ENCODE measurements at regions not wholly inside any gene's neighbourhood (a gene's known extent, or its start where the extent isn't known, plus 50 kb on each side); places are given as distances from the start of the nearest gene placed in this dataset.

DNA sequence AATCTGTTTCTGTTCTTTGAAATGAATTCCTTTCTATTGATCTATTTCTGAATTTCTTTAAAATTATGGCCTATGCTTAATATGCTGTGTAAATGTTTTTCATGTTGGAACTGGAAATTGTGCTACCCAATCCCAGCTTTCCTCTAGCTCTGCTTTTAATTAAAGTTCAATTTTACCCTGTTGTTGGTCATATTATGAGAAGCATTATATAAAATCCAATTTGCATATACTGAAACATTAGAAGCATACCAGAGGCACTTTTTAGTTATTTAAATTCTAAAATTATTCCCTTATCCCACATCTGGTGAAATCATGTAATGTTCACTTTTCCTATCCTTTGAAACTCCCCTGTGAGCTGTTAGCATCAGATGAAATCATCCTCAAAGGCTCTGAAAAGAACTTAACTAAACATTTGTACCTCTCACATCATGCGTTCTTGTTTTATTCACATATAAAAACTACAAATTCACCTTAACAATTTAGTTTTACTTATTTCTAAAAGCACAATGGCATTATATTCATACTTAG, 160.6 kb upstream of the COL21A1 start:
- no peak for DNase-seq

DNA sequence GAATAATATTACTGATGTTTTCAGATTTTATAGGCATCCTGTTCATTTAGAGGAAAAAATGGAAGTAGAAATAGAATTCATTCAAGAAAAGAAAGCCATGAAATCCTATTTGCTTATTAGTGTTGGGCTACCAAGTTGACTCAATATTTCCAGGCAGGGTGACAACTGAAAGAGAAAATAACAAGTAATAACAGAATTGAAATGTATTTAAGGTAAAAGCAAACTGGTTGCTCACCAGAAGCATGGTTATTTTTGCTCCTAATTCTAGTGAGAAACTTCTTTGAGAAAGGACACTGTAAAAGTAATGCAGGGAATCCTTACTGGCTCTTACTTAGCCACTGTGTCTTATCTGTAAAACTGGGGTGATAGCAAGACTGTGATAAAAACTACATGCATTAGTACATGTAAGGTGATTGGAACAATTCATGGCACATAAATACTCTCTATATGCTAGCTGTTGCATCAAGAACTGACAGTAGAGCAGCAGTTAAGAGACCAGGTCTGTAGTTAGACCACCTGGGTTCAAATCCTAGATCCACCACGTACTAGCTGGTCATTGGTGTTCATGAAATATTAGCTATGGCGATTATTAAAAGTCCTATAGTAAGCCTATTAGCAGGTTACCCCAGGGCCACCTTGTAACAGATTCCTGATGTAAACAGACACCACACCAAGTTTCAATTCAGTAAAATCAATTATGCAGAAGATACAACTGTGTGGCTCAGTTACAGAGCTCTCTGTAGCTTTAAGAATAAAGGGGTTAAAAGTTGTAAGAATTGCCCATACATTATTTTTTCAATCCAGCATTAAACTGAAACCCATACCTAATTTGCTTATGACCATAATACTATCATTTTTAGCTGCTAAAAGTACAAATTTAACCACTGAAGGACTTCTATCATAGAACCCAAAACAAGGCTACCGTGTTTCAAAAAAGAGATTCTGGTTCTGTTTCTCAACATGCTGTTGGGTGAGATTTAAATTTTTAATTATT, 159.2 kb upstream of the COL21A1 start:
- no peak for DNase-seq

DNA sequence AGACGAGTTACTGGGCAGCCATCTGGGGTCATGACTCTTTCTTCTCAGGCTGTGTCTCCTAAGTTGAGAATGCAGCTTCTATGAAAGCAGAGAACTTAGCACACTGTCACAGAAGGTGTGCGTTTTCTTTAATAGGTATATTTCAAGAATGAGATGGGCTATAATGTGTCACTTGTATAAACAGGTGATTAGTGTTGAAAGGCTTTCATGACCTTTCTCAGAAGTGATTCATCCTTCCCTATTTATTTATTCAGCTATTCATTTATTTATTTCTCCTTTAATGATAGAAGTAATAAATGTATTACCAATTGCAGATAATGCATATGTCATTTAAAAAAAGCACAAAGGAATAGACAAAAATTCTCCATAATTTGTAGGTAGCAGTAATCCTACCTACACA, 157.2 kb upstream of the COL21A1 start:
- no peak for DNase-seq

DNA sequence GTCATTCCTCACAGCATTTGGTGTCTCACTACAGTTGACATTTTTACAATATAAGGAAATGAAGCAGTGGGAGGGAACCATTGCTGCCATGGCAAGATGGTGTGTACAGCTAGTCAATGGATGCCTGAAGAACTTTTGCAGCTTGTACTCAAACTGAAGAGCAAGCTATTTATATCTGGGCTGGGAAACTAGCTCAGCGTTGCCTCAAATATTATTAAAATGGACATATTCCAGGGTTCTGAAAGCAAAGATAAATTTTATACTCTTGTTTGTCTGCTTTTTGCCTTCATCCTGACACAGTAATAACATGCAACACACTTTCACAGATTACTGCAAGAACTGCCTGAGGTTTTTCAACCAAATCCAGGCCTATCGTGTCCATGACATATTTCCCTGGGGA, 156.4 kb upstream of the COL21A1 start:
- DNase-seq: no peak

DNA sequence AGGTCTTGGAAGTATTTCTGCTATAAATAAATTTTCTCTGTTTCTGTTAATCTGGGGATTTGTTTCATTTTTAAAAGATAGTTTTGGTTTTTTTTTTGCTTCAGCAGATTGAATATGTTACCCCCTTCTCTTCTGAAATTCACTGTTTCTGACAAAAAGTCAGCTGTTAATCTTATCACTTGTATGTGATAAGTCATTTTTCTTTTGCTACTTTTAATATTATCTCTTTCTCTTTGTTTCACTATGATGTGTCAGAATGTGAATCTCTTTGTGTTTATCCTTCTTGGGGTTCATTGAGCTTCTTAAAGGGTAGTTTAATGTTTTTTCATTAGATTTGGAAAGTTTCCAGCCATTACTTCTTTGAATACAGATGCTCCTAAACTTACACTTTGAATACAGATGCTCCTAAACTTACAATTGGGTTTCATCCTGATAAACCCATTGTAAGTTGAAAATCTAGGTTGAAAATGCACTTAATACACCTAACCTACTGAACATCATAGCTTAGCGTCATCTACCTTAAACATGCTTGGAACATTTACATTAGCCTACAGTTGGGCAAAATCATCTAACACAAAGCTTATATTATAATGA, 154.2 kb upstream of the COL21A1 start:
- DNase-seq: no peak

DNA sequence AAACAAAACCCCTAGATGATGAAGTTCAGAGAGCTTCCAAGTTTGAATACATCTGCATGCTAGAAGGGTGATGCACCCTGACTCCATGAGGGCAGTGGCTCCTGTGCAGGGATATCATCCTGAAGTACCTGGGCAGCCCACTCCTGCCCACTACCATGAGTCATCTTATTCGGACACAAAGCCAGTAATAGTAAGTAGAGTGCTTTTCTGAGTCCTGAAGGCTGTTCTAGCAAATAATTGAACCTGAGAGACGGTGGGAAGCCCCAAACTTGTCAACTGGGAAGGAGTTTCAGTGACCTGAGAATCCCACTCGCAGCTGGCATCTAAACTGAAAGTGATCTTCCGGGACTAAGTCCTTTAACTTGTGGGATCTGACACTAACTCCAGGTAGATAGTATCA, 152.9 kb upstream of the COL21A1 start:
- DNase-seq: no peak

DNA sequence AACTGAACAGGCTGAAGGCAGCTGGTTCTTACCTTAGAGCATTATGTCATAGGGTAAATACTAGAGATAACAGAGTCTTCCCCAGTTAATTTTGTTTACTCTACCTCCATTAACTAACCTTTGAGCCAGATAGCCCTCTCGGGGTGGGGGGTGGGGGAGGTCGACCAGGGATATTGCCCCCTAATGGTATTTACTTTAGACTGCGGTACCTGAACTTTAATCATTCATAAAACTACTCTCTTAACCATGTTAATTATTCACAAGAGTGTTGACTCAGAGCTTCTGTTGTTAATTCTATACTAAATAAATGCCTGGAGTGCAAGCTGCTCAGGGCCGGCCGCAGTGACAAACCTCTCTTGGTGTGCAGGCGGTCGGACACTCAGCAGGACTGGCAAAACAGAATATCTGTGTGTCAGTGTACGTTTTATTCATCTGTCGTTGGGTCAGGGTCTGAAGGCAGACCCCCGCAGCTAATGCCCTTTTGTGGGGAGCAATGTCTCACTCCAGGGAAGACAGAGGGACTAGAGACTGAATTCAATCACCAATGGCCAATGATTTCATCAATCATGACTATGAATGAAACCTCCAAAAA, 152.4 kb upstream of the COL21A1 start:
- no peak for DNase-seq

DNA sequence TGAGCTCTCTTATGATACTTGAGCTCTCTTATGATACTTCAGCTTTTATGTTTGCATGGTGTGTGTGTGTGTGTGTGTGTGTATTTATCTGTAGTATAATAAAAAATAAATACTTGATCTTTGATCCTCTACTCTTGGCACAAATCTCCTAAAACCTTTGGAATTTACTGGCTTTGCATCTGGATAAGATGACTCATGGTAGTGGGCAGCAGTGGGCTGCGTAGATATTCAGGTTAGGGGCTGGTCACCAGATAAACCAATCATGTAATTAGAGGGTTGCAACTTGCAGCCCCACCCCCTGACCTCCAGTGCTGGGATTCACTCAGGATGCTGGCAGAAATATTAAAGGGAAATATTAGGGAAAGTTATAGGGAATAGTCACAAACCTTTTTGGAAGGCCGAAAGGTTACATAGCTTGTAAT, 151.9 kb upstream of the COL21A1 start:
- DNase-seq: no peak

DNA sequence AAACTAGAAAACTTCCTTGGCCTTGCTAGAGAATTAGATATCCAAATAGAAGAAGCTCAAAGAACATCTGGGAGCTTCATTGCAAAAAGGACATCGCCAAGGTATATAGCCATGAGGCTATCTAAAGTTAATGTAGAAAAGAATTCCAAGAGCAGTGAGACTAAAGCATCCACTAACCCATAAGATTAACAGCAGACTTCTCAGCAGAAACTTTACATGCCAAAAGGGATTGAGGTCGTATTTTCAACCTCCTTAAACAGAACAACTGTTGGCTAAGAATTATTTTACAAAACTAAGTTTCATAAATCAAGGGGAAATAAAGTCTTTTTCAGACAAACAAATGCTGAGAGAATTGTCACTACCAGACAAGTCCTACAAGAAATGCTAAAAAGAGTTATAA, 149.1 kb upstream of the COL21A1 start:
- DNase-seq: no peak

DNA sequence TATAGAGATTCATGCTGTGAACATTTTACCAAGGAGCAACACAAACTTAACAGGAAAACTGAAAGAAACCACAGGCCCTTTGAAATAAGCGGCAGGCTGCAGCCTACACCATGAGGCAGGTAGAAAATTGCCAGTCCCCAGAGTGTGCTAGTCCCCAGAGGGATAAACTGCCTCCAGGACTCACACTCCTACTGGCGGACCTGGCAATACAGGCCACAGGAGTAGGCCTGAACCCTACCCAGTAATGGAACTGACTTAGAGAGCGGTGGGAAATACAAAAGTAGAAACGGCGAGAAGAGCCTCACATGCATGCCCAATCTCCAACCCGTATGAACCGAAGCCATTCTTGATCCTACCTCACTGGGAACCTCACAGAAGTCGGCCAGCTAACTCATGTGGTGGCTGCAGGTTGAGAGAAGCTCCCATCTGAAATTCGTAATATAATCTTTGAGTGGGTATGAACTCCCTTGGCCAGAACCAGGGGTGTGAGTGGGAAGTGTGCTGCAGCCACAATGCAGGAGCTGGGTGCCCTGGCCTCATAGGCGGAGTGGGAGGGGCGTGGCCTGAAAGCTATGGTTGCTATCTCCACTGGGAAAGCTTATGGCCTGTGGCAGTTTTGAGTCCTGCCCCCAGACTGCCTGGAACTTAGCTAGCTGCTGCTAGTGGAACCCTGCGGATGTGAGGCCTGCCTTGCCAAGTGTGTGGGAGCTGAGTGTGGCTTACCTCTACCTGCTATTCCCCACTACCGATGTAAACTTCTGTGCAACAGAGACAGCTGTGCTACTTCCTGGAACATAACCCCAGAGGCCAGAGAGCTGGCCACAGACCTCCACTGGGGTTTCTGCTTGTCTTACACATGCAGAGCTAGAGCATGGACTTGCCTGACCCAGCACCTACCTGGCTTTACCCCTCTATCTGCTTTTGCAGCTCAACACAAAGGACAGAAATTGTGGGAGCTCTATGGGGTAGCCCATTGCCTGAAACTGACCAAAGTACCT, 146.5 kb upstream of the COL21A1 start:
- no peak for DNase-seq

DNA sequence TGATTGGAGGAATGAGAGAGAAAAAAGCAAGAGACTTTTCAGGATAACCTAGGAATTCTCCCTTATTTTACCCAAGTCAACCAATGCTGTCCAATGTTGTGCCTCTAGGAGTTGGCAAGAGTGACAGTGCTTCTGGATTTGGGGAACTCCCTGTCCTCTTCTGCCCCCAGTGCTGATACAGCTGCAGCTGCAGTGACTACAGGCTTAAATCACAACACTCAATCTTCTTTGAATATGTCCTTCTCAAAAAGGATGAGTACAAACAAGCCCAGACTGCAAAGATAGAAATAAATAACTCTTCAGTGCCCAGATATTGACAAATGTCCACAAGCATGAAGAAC, 141.0 kb upstream of the COL21A1 start:
- DNase-seq: no peak

DNA sequence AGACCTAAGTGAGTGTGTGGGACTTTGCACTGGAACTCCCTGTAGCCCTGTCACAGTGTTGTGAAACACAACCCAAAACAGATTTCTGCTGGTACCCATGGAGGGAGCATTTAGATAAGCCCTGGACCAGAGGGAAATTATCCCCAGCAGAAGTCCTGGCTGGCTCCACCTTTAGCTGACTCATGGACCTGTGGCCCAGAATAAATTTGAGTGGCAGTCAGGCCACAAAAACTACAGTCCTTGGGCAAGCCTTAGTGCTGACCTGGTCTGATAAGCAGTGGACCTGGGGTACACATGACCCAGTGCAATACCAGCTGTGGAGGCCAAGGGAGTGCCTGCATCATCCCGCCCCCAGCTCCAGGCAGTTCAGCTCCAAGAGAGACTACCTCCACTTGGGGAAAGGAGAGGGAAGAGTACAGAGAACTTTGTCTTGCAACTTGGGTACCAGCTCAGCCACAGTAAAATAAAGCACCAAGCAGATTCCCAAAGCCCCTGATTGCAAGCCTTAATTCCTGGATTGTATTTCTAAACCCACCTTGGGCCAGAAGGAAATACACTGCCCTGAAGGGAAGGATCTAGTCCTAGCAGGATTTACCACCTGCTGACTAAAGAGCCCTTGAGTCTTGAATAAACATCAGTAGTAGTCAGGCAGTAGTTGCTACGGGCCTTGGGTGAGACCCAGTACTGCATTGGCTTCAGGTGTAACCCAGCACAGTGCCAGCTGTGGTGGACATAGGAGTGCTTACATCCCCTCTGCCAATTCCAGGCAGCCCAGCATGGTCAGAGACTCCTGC, 140.4 kb upstream of the COL21A1 start:
- no peak for DNase-seq

DNA sequence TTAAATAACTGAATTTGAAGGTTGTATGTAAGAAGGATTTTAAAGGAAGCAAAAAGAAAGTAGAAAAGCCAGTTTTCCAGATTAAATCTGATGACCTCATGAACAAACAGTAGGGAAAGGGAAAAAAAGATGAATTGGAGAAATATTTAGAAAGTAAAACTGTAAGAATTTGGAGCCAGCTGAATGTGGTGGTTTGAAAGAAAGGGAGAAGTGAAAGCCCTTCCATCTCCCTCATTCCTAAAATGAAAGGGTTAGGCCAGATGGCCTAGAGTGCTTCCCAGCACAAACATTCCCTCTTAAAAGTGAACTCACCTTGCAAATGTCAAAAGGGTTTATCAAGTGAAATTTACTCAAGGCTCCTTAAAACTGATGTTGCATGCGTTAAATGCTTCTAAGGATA, 139.3 kb upstream of the COL21A1 start:
- no peak for DNase-seq

DNA sequence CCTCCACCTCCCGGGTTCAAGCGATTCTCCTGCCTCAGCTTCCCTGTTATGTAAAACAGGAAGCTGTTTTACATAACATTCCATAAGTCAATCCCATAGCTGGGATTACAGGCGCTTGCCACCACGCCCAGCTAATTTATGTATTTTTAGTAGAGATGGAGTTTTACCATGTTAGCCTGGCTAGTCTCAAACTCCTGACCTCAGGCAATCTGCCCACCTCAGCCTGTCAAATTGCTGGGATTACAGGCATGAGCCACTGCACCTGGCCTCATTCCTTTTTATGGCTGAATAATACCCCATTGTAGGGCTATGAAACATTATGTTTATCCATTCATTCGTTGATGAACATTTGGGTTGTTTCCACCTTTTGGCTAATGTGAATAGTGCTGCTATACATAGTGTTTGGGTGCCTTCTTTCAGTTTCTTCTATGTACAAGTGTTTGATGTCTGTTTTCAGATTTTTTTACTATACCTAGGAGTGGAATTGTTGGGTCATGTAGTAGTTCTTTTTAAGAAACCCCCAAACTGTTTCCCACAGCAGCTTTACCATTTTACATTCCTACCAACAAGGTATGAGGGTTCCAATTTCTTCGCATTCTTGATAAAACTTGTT, 138.7 kb upstream of the COL21A1 start:
- no peak for DNase-seq

DNA sequence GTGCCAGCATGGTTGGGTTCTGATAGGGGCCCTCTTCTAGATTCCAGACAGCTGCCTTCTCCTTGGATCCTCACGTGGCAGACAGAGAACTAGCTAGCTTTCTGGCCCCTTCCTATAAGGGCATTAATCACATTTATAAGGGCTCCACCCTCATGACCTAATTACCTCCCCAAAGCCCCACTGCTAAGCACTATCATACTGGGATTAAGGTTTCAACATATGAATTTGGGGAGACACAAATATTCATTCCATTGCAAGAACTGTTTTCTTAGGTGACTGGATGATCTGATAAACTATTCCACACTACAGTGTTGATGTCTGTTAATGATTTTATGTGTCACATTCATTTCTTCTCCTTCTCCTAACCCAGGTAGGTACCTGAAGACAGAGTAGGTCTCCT, 135.8 kb upstream of the COL21A1 start:
- no peak for DNase-seq

DNA sequence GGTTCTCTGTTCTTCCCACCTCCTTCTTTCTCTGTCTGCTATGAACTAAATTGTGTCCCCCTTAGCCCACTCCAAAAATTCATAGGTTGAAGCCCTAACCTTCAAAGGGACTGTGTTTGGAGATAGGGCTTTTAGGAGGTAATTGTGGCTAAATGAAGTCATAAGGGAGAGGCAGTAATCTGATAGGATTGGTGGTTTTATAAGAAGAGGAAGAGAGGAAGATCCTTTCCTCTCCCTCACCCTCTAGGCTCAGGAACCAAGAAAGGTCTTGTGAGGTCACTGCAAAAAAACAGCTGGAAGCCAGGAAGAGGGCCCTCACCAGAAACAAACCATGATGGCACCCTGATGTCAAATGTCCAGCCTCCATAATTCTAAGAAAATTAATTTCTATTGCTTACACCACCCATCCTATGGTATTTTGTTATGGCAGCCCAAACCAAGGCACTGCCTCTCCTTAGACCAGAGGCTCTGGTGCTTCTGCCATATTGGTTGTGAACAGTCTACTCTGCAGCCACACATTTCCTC, 135.1 kb upstream of the COL21A1 start:
- no peak for DNase-seq

DNA sequence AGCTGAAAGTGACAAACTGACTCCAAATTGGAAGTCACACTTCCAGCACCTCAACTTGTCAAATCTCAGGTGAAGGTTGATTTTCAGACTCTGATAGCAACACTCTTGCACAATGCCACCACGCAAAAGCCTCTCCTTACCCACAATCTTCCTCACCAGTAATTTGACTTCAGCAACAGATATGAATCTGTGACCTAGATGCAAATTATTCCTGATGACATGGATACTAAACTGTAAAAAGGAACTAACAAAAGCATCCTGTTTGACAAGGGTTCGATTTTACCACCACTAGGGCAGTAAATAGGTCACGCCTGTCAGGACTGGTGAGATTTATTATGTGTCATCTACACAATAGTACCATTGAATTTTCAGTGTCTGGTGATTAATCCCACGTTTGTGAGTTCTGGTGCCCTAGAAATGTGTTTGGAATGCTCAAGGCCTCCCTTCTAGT, 134.4 kb upstream of the COL21A1 start:
- no peak for DNase-seq

DNA sequence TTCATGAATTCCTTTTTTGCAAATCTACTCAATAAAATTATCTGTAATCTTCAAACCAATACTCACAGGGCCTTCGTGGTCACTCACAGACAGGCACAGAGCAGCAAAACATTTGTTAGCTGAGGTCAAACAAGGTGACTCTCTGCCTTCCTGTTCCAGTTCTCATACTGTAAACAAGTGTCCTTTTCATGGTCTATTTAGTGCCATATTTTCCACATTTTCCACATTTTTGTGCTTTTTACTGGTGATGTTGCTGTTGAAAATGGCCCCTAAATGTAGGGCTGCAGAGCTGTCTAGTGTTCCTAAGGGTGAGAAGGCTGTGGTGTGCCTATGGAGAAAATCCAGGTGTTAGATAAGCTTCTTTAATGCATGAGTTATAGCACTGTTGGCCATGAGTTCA, 133.1 kb upstream of the COL21A1 start:
- no peak for DNase-seq

DNA sequence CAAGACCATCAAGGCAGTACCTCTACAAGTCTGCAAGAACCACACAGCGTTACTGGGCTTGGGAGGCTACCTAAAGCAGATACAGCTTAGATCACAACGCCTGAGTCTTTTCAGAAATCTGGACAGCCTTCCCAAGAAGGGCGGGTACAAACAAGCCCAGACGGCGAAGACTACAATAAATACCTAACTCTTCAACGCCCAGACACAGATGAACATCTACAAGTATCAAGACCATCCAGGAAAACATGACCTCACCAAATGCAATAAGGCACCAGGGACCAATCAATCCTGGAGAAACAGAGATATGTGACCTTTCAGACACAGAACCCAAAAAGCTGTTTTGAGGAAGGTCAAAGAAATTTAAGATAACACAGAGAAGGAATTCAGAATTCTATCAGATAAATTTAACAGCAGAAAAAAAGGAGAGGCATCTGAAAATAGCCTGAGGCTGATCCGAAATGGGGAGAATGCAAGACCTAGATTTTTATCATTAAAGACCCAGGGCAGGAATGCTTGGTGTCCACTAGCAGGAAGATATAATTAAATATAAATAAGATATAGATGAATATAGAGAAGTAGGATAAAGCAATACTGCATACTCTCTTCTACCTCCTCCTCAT, 131.7 kb upstream of the COL21A1 start:
- no peak for DNase-seq

DNA sequence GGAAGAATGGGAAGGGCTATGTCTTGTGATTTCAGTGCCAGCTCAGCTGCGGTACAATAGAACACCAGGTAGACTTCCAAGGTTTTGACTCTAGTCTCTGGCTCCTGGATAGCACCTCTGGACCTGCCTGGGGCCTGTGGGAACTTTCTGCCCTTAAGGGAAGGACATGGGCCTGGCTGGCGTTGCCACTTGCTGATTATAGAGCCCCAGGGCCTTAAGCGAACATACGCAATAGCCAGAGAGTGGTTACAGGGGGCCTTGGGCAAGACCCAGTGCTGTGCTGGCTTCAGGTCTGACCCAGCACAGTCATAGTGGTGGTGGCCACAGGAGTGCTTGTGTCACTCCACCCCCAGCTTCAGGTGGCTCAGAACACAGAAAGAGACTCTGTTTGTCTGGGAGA, 131.1 kb upstream of the COL21A1 start:
- DNase-seq: no peak

DNA sequence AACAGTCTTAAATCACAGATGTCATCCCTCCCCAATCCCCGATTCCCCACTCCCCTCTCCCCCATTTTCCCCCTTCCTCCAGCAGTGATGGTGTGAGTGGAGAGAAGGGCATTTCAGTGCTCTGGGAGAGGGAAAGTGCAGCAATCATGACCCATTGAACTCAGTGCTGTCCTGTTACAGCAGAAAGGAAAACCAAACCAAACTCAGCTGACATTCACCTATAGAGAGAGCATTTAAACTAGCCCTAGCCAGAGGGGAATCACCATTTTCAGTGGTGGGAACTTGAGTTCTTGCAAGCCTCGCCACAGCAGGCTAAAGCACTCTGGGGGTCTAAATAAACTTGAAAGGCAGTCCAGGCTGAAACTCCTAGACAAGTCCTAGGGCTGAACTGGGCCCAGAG, 129.9 kb upstream of the COL21A1 start:
- no peak for DNase-seq
